Spleen (tissue), 7 donors: ENCODE measurements at regions not wholly inside any gene's neighbourhood (a gene's known extent, or its start where the extent isn't known, plus 50 kb on each side); places are given as distances from the start of the nearest gene placed in this dataset.

Experiments
- CTCF ChIP-seq, 11 experiments: fragments of 200-600 bp in 7 of 11; fragments of 450-650 bp in 4 of 11; sonication (generic) in 4 of 11; IDR thresholded peaks in 8 of 11; conservative IDR thresholded peaks in 3 of 11; 1 replicate in 7 of 11; 2 replicates in 4 of 11; pipeline versions ENCODE4 v1.4.0 to v1.8.0; 2016 to 2021; ENCODE audit warnings: antibody characterized with exemption in 11 of 11, inconsistent platforms in 4 of 11, mild to moderate bottlenecking in 1 of 11
- POLR2A ChIP-seq, 3 donors: fragments of 450-650 bp; IDR thresholded peaks; one replicate each; pipeline ENCODE4 v1.5.1; 2017; ENCODE audit warnings: antibody characterized with exemption in 3 of 3, mild to moderate bottlenecking in 1 of 3
- donor health status: DM: no; HTN: no; CAD: no; lungs with moderate emphysema.
- donor health status: DM: no; HTN: no; CAD: no.
- donor health status: DM: no; HTN: no; CAD: no.

GRCh38 chr10:83625831-83626360, 513.4 kb upstream of the GHITM start:
- no peak for TF ChIP-seq CTCF (IDR thresholded peaks at IDR 0.05 in 8 of 11, conservative IDR thresholded peaks at IDR 0.05 in 3 of 11)
- no peak for TF ChIP-seq POLR2A (IDR thresholded peaks at IDR 0.05)
